DOHH2 (cell line): ENCODE measurements at regions not wholly inside any gene's neighbourhood (a gene's known extent, or its start where the extent isn't known, plus 50 kb on each side); places are given as distances from the start of the nearest gene placed in this dataset.

Source experiments
- H3F3A ChIP-seq: fragments of 200-600 bp; sonication (generic), shearing (Covaris generic); 2 replicates; pipeline ENCODE4 v1.6.0; 2016; ENCODE audit warnings: antibody characterized with exemption, mild to moderate bottlenecking; ENCODE audit not compliant: control insufficient read depth, insufficient read depth
- H3K27ac ChIP-seq: fragments of 200-600 bp; sonication (generic); 2 replicates; pipeline ENCODE4 v1.5.1; 2014; ENCODE audit warnings: low read depth, mild to moderate bottlenecking, low read length, moderate library complexity
- H3K27me3 ChIP-seq: fragments of 200-600 bp; sonication (generic); 2 replicates; pipeline ENCODE4 v1.6.1; 2014; ENCODE audit warnings: mild to moderate bottlenecking, low read length, mixed read lengths; ENCODE audit not compliant: control insufficient read depth
- H3K36me3 ChIP-seq: fragments of 200-600 bp; sonication (generic); 2 replicates; pipeline ENCODE4 v1.6.1; 2014; ENCODE audit warnings: mild to moderate bottlenecking, low read length, moderate library complexity, mixed read lengths; ENCODE audit not compliant: control insufficient read depth
- H3K4me1 ChIP-seq: fragments of 200-600 bp; sonication (generic); 2 replicates; pipeline ENCODE4 v1.6.1; 2014; ENCODE audit warnings: mild to moderate bottlenecking, low read length, mixed read lengths; ENCODE audit not compliant: control insufficient read depth
- H3K4me2 ChIP-seq: fragments of 200-600 bp; sonication (generic); 2 replicates; pipeline ENCODE4 v1.6.0; 2014; ENCODE audit warnings: mild to moderate bottlenecking, low read length, moderate library complexity
- H3K4me3 ChIP-seq: fragments of 200-600 bp; sonication (generic); 2 replicates; pipeline ENCODE4 v1.5.1; 2014; ENCODE audit warnings: mild to moderate bottlenecking, low read length, mixed read lengths
- H3K79me2 ChIP-seq: fragments of 200-600 bp; sonication (generic); 2 replicates; pipeline ENCODE4 v1.6.1; 2014; ENCODE audit warnings: mild to moderate bottlenecking, low read length, mixed read lengths; ENCODE audit not compliant: control insufficient read depth
- H3K9me2 ChIP-seq: fragments of 200-600 bp; sonication (generic); replicated peaks from 2 replicates; pipeline ENCODE4 v1.6.1; 2014; ENCODE audit warnings: mild to moderate bottlenecking, low read length, mixed read lengths; ENCODE audit not compliant: control insufficient read depth
- H3K9me3 ChIP-seq: fragments of 200-600 bp; sonication (generic); 2 replicates; pipeline ENCODE4 v1.6.1; 2014; ENCODE audit warnings: antibody characterized with exemption, low read length, mixed read lengths; ENCODE audit not compliant: control insufficient read depth, insufficient read depth
- H4K20me1 ChIP-seq: fragments of 200-600 bp; sonication (generic); 2 replicates; pipeline ENCODE4 v1.6.0; 2014; ENCODE audit warnings: low read depth, mild to moderate bottlenecking, antibody characterized with exemption, low read length, moderate library complexity; ENCODE audit not compliant: control insufficient read depth, insufficient read depth
- CTCF ChIP-seq: fragments of 200-600 bp; sonication (generic); IDR thresholded peaks from one replicate; pipeline ENCODE4 v1.5.1; 2014; ENCODE audit warnings: antibody characterized with exemption, mild to moderate bottlenecking, low read depth, low read length; ENCODE audit not compliant: poor library complexity, severe bottlenecking
- EZH2phosphoT487 ChIP-seq: fragments of 200-600 bp; sonication (generic); IDR thresholded peaks from 2 replicates; pipeline ENCODE4 v1.6.1; 2017; ENCODE audit warnings: borderline replicate concordance, mild to moderate bottlenecking, antibody characterized with exemption, low read length, moderate library complexity, mixed read lengths

GRCh38 chr10:70978816-70979480 is 90.6 kb upstream of the PCBD1 start:
- Histone ChIP-seq H3K4me2 (no peak overlapping the region), H4K20me1 (no peaks in the 10 kb centered on the region), H3K36me3 (no peaks in the 10 kb centered on the region), H3F3A (no peaks in the 10 kb centered on the region), H3K9me2 (no peaks in the 10 kb centered on the region), H3K27me3 (no peaks in the 10 kb centered on the region), H3K4me3 (no peak overlapping the region), H3K27ac (no peak overlapping the region), H3K4me1 (no peaks in the 10 kb centered on the region), H3K79me2 (no peaks in the 10 kb centered on the region), H3K9me3 (no peaks in the 10 kb centered on the region)
- no peak for TF ChIP-seq EZH2phosphoT487
- no peak for TF ChIP-seq CTCF

GRCh38 chr10:70980687-70981086 is 92.3 kb upstream of the PCBD1 start:
- Histone ChIP-seq H3K27me3 (no peaks in the 10 kb centered on the region), H3K9me3 (no peaks in the 10 kb centered on the region), H3K9me2 (no peaks in the 10 kb centered on the region), H4K20me1 (no peaks in the 10 kb centered on the region), H3K4me2 (no peak overlapping the region), H3K4me3 (no peak overlapping the region), H3K36me3 (no peaks in the 10 kb centered on the region), H3K4me1 (no peaks in the 10 kb centered on the region), H3K79me2 (no peaks in the 10 kb centered on the region), H3K27ac (no peak overlapping the region), H3F3A (no peaks in the 10 kb centered on the region)
- TF ChIP-seq CTCF = no peak
- no peak for TF ChIP-seq EZH2phosphoT487

GRCh38 chr10:70981171-70981836 is 92.9 kb upstream of the PCBD1 start:
- Histone ChIP-seq H3K9me3 (no peaks in the 10 kb centered on the region), H3F3A (no peaks in the 10 kb centered on the region), H3K4me3 (no peak overlapping the region), H3K27me3 (no peaks in the 10 kb centered on the region), H3K27ac (no peak overlapping the region), H3K4me2 (no peak overlapping the region), H3K4me1 (no peaks in the 10 kb centered on the region), H3K79me2 (no peaks in the 10 kb centered on the region), H4K20me1 (no peaks in the 10 kb centered on the region), H3K9me2 (no peaks in the 10 kb centered on the region), H3K36me3 (no peaks in the 10 kb centered on the region)
- TF ChIP-seq EZH2phosphoT487 = no peak
- TF ChIP-seq CTCF = no peak
